ENCODE measurements at regions not wholly inside any gene's neighbourhood (a gene's known extent, or its start where the extent isn't known, plus 50 kb on each side); places are given as distances from the start of the nearest gene placed in this dataset.

DNA sequence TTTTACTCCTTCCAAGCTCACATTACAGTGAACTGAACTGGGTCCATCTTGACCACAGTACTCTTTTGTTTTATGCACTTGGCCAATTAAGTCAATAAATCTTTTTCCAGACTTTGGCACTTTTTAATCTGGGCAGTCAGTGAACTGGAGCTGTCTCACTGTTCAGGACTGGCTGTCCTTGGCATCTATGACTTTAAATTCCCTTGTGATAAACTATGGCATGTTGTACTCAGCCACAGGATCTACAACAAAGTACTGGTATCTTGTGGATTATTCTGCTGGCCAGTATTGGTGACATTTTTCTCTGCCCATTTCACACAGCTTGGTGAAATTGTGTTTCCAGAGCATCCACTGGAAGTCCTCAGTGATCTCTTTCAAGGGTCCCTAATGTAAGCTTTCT is 1144.8 kb upstream of the SEMA6A start:
- Histone ChIP-seq H3K27ac (ENCODE audit: control insufficient read depth, insufficient read depth, low read length) (no peak overlapping the region), H3K4me3 (ENCODE audit: control insufficient read depth in 2 of 3, extremely low read depth in 1 of 3, insufficient read depth in 2 of 3, low read depth in 1 of 3, low read length in 3 of 3) (no peak overlapping the region), H2AFZ (ENCODE audit: control insufficient read depth, low read length) (no peak overlapping the region), H3K9me3 (ENCODE audit: control insufficient read depth, low read depth, low read length) (no peaks in the 10 kb centered on the region), H3K79me2 (ENCODE audit: control insufficient read depth, insufficient read depth, low read length) (no peaks in the 10 kb centered on the region), H4K20me1 (ENCODE audit: control insufficient read depth, extremely low read depth, insufficient read depth, low read length) (no peaks in the 10 kb centered on the region), H3K4me1 (ENCODE audit: control insufficient read depth, extremely low read depth, insufficient read depth, low read length) (no peaks in the 10 kb centered on the region), H3K4me2 (ENCODE audit: control insufficient read depth, extremely low read depth, insufficient read depth, low read depth, low read length) (no peak overlapping the region), H3K9ac (ENCODE audit: control insufficient read depth, extremely low read depth, insufficient read depth, low read length) (no peak overlapping the region), H3K36me3 (ENCODE audit: control insufficient read depth in 2 of 2, extremely low read depth in 1 of 2, insufficient read depth in 2 of 2, low read length in 2 of 2) (no peaks in the 10 kb centered on the region), H3K9me1 (ENCODE audit: control insufficient read depth, extremely low read depth, insufficient read depth, low read length) (no peaks in the 10 kb centered on the region), H3K27me3 (ENCODE audit: control insufficient read depth, extremely low read depth, insufficient read depth, low read length) (no peaks in the 10 kb centered on the region)
- DNase-seq (ENCODE audit: low read depth, low spot score) (no peak), FAIRE-seq (no peak)
- no peak for TF ChIP-seq EZH2 (IDR thresholded peaks at IDR 0.05; ENCODE audit: low read length)
- TF ChIP-seq, protein P1, sequence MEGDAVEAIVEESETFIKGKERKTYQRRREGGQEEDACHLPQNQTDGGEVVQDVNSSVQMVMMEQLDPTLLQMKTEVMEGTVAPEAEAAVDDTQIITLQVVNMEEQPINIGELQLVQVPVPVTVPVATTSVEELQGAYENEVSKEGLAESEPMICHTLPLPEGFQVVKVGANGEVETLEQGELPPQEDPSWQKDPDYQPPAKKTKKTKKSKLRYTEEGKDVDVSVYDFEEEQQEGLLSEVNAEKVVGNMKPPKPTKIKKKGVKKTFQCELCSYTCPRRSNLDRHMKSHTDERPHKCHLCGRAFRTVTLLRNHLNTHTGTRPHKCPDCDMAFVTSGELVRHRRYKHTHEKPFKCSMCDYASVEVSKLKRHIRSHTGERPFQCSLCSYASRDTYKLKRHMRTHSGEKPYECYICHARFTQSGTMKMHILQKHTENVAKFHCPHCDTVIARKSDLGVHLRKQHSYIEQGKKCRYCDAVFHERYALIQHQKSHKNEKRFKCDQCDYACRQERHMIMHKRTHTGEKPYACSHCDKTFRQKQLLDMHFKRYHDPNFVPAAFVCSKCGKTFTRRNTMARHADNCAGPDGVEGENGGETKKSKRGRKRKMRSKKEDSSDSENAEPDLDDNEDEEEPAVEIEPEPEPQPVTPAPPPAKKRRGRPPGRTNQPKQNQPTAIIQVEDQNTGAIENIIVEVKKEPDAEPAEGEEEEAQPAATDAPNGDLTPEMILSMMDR (optimal IDR thresholded peaks at IDR 0.05 in 1 of 3, IDR thresholded peaks at IDR 0.05 in 1 of 3, conservative IDR thresholded peaks at IDR 0.05 in 1 of 3; ENCODE audit: extremely low read depth in 1 of 3, insufficient read depth in 2 of 3, low read length in 3 of 3) = no peak
- dilution Hi-C loops (cut with MboI; ENCODE audit: extremely low pct_ligation_motif_present, low sequenced_read_pairs) = no loop called here

DNA sequence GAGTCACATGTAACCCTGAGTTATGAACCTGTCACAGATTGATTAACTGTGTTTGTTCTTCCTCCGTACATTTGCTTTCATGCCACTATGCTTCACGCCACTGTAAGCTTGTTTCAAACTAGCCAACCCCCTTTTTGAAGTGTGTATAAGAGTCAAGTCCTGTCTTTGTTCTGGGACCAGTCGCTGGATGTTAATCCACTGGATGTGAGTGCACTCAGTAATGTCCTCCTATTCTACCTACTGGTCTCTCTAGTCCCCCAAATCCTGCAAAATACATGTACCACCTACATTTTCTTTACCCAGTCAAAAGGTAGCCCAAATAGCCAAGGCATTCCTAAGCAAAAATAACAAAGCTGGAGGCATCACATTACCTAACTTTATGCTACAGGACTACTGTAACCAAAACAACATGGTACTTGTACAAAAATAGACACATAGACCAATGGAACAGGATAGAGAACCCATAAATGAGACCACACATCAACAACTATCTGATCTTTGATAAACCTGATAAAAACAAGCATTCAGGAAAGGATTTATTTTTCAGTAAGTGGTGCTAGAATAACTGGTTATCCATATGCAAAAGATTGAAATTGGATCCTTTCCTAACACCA is 1139.1 kb upstream of the SEMA6A start:
- Histone ChIP-seq H3K4me2 (ENCODE audit: control insufficient read depth, extremely low read depth, insufficient read depth, low read depth, low read length) (no peak overlapping the region), H3K9me1 (ENCODE audit: control insufficient read depth, extremely low read depth, insufficient read depth, low read length) (no peaks in the 10 kb centered on the region), H3K79me2 (ENCODE audit: control insufficient read depth, insufficient read depth, low read length) (no peaks in the 10 kb centered on the region), H2AFZ (ENCODE audit: control insufficient read depth, low read length) (no peak overlapping the region), H4K20me1 (ENCODE audit: control insufficient read depth, extremely low read depth, insufficient read depth, low read length) (no peaks in the 10 kb centered on the region), H3K4me1 (ENCODE audit: control insufficient read depth, extremely low read depth, insufficient read depth, low read length) (no peaks in the 10 kb centered on the region), H3K9me3 (ENCODE audit: control insufficient read depth, low read depth, low read length) (peaks cover 2% of the 10 kb centered on the region), H3K4me3 (ENCODE audit: control insufficient read depth in 2 of 3, extremely low read depth in 1 of 3, insufficient read depth in 2 of 3, low read depth in 1 of 3, low read length in 3 of 3) (no peak overlapping the region), H3K9ac (ENCODE audit: control insufficient read depth, extremely low read depth, insufficient read depth, low read length) (no peak overlapping the region), H3K27ac (ENCODE audit: control insufficient read depth, insufficient read depth, low read length) (no peak overlapping the region), H3K36me3 (ENCODE audit: control insufficient read depth in 2 of 2, extremely low read depth in 1 of 2, insufficient read depth in 2 of 2, low read length in 2 of 2) (no peaks in the 10 kb centered on the region), H3K27me3 (ENCODE audit: control insufficient read depth, extremely low read depth, insufficient read depth, low read length) (no peaks in the 10 kb centered on the region)
- FAIRE-seq (no peak), DNase-seq (ENCODE audit: low read depth, low spot score) (no peak)
- dilution Hi-C loops (cut with MboI; ENCODE audit: extremely low pct_ligation_motif_present, low sequenced_read_pairs) = no loop called here
- TF ChIP-seq EZH2 (IDR thresholded peaks at IDR 0.05; ENCODE audit: low read length) = no peak
- TF ChIP-seq, protein P1 (optimal IDR thresholded peaks at IDR 0.05 in 1 of 3, IDR thresholded peaks at IDR 0.05 in 1 of 3, conservative IDR thresholded peaks at IDR 0.05 in 1 of 3; ENCODE audit: extremely low read depth in 1 of 3, insufficient read depth in 2 of 3, low read length in 3 of 3) = no peak

All from keratinocyte (primary cell).